H1 (cell line): ENCODE measurements at regions not wholly inside any gene's neighbourhood (a gene's known extent, or its start where the extent isn't known, plus 50 kb on each side); places are given as distances from the start of the nearest gene placed in this dataset.

Experiments used
- CTCF ChIA-PET: fragments of 300-600 bp; sonication (Branson Sonifier 250); formaldehyde crosslinking; loops from one replicate; lab custom pipeline; 2021; ENCODE audit not compliant: partially characterized antibody; lab: Charles Lee
- POLR2A ChIA-PET: fragments of 300-600 bp; sonication (Branson Sonifier 250); formaldehyde crosslinking; loops from one replicate; lab custom pipeline; 2021; ENCODE audit warnings: inconsistent platforms; ENCODE audit not compliant: partially characterized antibody; lab: Charles Lee
- DNase-seq, 2 experiments: peaks; one replicate each; pipeline versions ENCODE4 v3.0.0 to v3.0.0-alpha.2; 2010 to 2022; ENCODE audit warnings: low spot score in 2 of 2, low read depth in 1 of 2, mixed read lengths in 1 of 2
- FAIRE-seq: peaks from 2 replicates; lab custom pipeline; 2011; peaks lifted over from hg19 to GRCh38; lab: Jason Lieb, UNC
- H2AFZ ChIP-seq: 2 replicates; pipeline ENCODE4 v1.8.1; 2012; ENCODE audit warnings: low read length, inconsistent platforms
- H2AK5ac ChIP-seq: 2 replicates; pipeline ENCODE4 v1.6.1; 2013; ENCODE audit warnings: low read depth, low read length
- H2BK120ac ChIP-seq: replicated peaks from 2 replicates; pipeline ENCODE3; 2013; ENCODE audit warnings: low read depth, low read length, inconsistent platforms
- H2BK12ac ChIP-seq: 2 replicates; pipeline ENCODE4 v1.6.1; 2013; ENCODE audit warnings: low read depth, low read length
- H2BK15ac ChIP-seq: 2 replicates; pipeline ENCODE4 v1.6.1; 2013; ENCODE audit warnings: low read length
- H2BK20ac ChIP-seq: 2 replicates; pipeline ENCODE4 v1.6.1; 2013; ENCODE audit warnings: low read length
- H2BK5ac ChIP-seq: 2 replicates; pipeline ENCODE4 v1.6.1; 2013; ENCODE audit warnings: low read depth, low read length
- H3K14ac ChIP-seq: 2 replicates; pipeline ENCODE4 v1.6.1; 2013; ENCODE audit warnings: inconsistent platforms; ENCODE audit not compliant: insufficient read length
- H3K18ac ChIP-seq: 2 replicates; pipeline ENCODE4 v1.6.1; 2013; ENCODE audit warnings: low read length; ENCODE audit errors: extremely low read depth
- H3K23ac ChIP-seq: 2 replicates; pipeline ENCODE4 v1.6.1; 2013; ENCODE audit warnings: inconsistent platforms; ENCODE audit not compliant: insufficient read length
- H3K23me2 ChIP-seq: 2 replicates; pipeline ENCODE4 v1.6.1; 2013; ENCODE audit warnings: low read depth, low read length
- H3K27ac ChIP-seq: 2 replicates; pipeline ENCODE4 v1.6.1; 2011; ENCODE audit warnings: low read depth, low read length, inconsistent platforms
- H3K27me3 ChIP-seq, 4 experiments: replicated peaks in 1 of 4; 1 replicate in 1 of 4; 2 replicates in 3 of 4; pipeline versions ENCODE4 v1.6.1 to v1.8.1; 2011 to 2013; ENCODE audit warnings: low read length in 3 of 4, mild to moderate bottlenecking in 3 of 4, inconsistent platforms in 2 of 4, mixed read lengths in 2 of 4, moderate library complexity in 1 of 4; ENCODE audit not compliant: control insufficient read depth in 3 of 4, insufficient read depth in 3 of 4; ENCODE audit errors: extremely low read depth in 1 of 4
- H3K36me3 ChIP-seq, 4 experiments: 2 replicates each; pipeline versions ENCODE4 v1.6.1 to v1.8.1; 2011 to 2013; ENCODE audit warnings: mild to moderate bottlenecking in 4 of 4, low read length in 3 of 4, moderate library complexity in 2 of 4, control low read depth in 1 of 4, inconsistent platforms in 1 of 4; ENCODE audit not compliant: insufficient read depth in 4 of 4, control insufficient read depth in 2 of 4
- H3K4ac ChIP-seq: replicated peaks from 2 replicates; pipeline ENCODE3; 2013; ENCODE audit warnings: low read length, low read depth, mixed read lengths, inconsistent platforms; ENCODE audit not compliant: insufficient read length
- H3K4me1 ChIP-seq, 4 experiments: replicated peaks in 1 of 4; 1 replicate in 1 of 4; 2 replicates in 3 of 4; pipeline versions ENCODE4 v1.6.1 to v1.8.1; 2011 to 2013; ENCODE audit warnings: low read length in 3 of 4, inconsistent platforms in 2 of 4, mixed read lengths in 1 of 4; ENCODE audit not compliant: insufficient read depth in 4 of 4, control insufficient read depth in 3 of 4
- H3K4me2 ChIP-seq, 2 experiments: 2 replicates each; pipeline versions ENCODE4 v1.6.1 to v1.8.1; 2011 to 2013; ENCODE audit warnings: low read depth in 2 of 2, low read length in 2 of 2, control low read depth in 1 of 2, inconsistent platforms in 1 of 2, mild to moderate bottlenecking in 1 of 2; ENCODE audit not compliant: insufficient read depth in 1 of 2
- H3K4me3 ChIP-seq, 4 experiments: fragments of 200-600, 300-600 bp in 1 of 4; sonication (generic), shearing (Covaris generic), sonication (Bioruptor Twin) in 1 of 4; 2 replicates each; pipeline versions ENCODE4 v1.5.1 to v1.8.1; 2011 to 2016; ENCODE audit warnings: low read length in 4 of 4, low read depth in 3 of 4, control low read depth in 2 of 4, inconsistent platforms in 2 of 4, mild to moderate bottlenecking in 2 of 4, mixed read lengths in 1 of 4, moderate library complexity in 1 of 4; ENCODE audit not compliant: insufficient read depth in 2 of 4; ENCODE audit errors: extremely low read depth in 1 of 4
- H3K56ac ChIP-seq: replicated peaks from 2 replicates; pipeline ENCODE3; 2013; ENCODE audit warnings: low read depth, mild to moderate bottlenecking, mixed read lengths, low read length, inconsistent platforms; ENCODE audit not compliant: insufficient read length
- H3K79me1 ChIP-seq: 2 replicates; pipeline ENCODE4 v1.6.1; 2013; ENCODE audit warnings: low read depth, low read length, control low read depth
- H3K79me2 ChIP-seq, 2 experiments: 2 replicates each; pipeline versions ENCODE4 v1.6.1 to v1.8.1; 2012 to 2013; ENCODE audit warnings: low read length in 2 of 2, mild to moderate bottlenecking in 2 of 2, inconsistent platforms in 1 of 2; ENCODE audit not compliant: insufficient read depth in 2 of 2, control insufficient read depth in 1 of 2
- H3K9ac ChIP-seq, 4 experiments: replicated peaks in 1 of 4; 1 replicate in 1 of 4; 2 replicates in 3 of 4; pipeline versions ENCODE4 v1.6.1 to v1.8.1; 2011 to 2013; ENCODE audit warnings: low read depth in 3 of 4, low read length in 3 of 4, control low read depth in 2 of 4, mild to moderate bottlenecking in 2 of 4, moderate library complexity in 2 of 4, inconsistent platforms in 1 of 4; ENCODE audit errors: extremely low read depth in 1 of 4
- H3K9me3 ChIP-seq, 2 experiments: 2 replicates each; pipeline versions ENCODE4 v1.6.1 to v1.8.1; 2012 to 2013; ENCODE audit warnings: mild to moderate bottlenecking in 2 of 2, moderate library complexity in 2 of 2, control low read depth in 1 of 2, inconsistent platforms in 1 of 2, low read depth in 1 of 2, low read length in 1 of 2, mixed read lengths in 1 of 2; ENCODE audit not compliant: insufficient read depth in 2 of 2
- H4K20me1 ChIP-seq, 2 experiments: replicated peaks in 1 of 2; 2 replicates each; pipeline versions ENCODE3 to v1.8.1; 2011 to 2013; ENCODE audit warnings: inconsistent platforms in 2 of 2, low read length in 2 of 2, mild to moderate bottlenecking in 1 of 2; ENCODE audit not compliant: insufficient read depth in 2 of 2, control insufficient read depth in 1 of 2
- H4K5ac ChIP-seq: 2 replicates; pipeline ENCODE4 v1.6.1; 2013; ENCODE audit warnings: low read length, low read depth, mixed read lengths, inconsistent platforms; ENCODE audit not compliant: insufficient read length
- H4K8ac ChIP-seq: 2 replicates; pipeline ENCODE4 v1.8.0; 2013; ENCODE audit warnings: mild to moderate bottlenecking, moderate library complexity, low read length, inconsistent platforms; ENCODE audit not compliant: insufficient read depth; ENCODE audit errors: extremely low read depth
- H4K91ac ChIP-seq: replicated peaks from 2 replicates; pipeline ENCODE3; 2013; ENCODE audit warnings: low read length, mixed read lengths, inconsistent platforms; ENCODE audit not compliant: insufficient read length
- BACH1 ChIP-seq: IDR thresholded peaks from 2 replicates; pipeline ENCODE4 v1.6.1; 2012; ENCODE audit warnings: low read length, improper control_type of control experiment
- CHD2 ChIP-seq: IDR thresholded peaks from 2 replicates; pipeline ENCODE4 v1.6.1; 2012; ENCODE audit warnings: low read length, improper control_type of control experiment
- HDAC2 ChIP-seq, 2 experiments: fragments of 300-600 bp in 1 of 2; sonication (generic) in 1 of 2; IDR thresholded peaks; 2 replicates each; pipeline ENCODE4 v1.6.1; 2011 to 2012; ENCODE audit warnings: low read depth in 2 of 2, low read length in 2 of 2, mild to moderate bottlenecking in 2 of 2, moderate library complexity in 2 of 2, borderline replicate concordance in 1 of 2, inconsistent platforms in 1 of 2
- ZNF274 ChIP-seq: IDR thresholded peaks from 2 replicates; pipeline ENCODE4 v1.7.0; 2012; ENCODE audit warnings: low read length, borderline replicate concordance; ENCODE audit errors: extremely low read depth
- WGBS, 2 experiments: shearing (Covaris generic) in 1 of 2; methylation state at CpG; one replicate each; pipeline versions ENCODE4 v1.1.6 to v1.1.7; 2013 to 2015; ENCODE audit warnings: low lambda C conversion rate in 2 of 2, mixed read lengths in 2 of 2, inconsistent platforms in 1 of 2, low coverage in 1 of 2, missing lambda C conversion rate in 1 of 2; ENCODE audit not compliant: insufficient replicate concordance in 2 of 2, insufficient coverage in 1 of 2, insufficient read length in 1 of 2; ENCODE audit errors: extremely low coverage in 1 of 2, missing lambda C conversion rate in 1 of 2; 5-methylcytosine and 5-hydroxymethylcytosine counted together
- TF ChIP-seq, protein P1 (sequence below): IDR thresholded peaks from 2 replicates; pipeline ENCODE4 v1.6.1; 2011; ENCODE audit warnings: low read length, improper control_type of control experiment

DNA sequence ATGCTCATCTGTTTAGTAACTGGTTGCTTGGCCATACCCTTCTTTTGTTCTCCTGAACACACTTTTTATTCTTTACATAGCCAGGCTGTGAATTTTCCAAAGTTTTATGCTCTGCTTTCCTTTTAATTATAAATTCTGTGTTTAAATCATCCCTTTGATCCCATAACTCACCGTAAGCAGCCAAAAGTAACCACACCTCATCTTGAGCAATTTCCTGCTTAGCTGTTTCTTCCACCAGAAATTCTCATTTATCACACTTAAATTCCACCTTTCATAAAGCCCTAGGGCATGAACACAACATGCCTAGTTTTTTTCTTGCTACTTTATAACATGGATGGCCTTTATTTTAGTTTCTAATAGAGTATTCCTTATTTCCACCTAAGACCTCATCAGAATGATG, 510.7 kb downstream of the C12orf50 start:
- Histone ChIP-seq H3K23me2 (no peaks in the 10 kb centered on the region), H2BK15ac (no peak overlapping the region)
- TF ChIP-seq BACH1: no peak
- no peak for TF ChIP-seq HDAC2 (IDR thresholded peaks at IDR 0.05; ENCODE audit: borderline replicate concordance in 1 of 2, low read depth in 2 of 2, low read length in 2 of 2)
- TF ChIP-seq ZNF274: no peak
- no peak for TF ChIP-seq CHD2
- TF ChIP-seq, protein P1, sequence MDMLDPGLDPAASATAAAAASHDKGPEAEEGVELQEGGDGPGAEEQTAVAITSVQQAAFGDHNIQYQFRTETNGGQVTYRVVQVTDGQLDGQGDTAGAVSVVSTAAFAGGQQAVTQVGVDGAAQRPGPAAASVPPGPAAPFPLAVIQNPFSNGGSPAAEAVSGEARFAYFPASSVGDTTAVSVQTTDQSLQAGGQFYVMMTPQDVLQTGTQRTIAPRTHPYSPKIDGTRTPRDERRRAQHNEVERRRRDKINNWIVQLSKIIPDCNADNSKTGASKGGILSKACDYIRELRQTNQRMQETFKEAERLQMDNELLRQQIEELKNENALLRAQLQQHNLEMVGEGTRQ: no peak
- TF ChIP-seq, all 59 proteins: peak for 0
- Histone ChIP-seq H3K18ac (no peak overlapping the region), H3K4me2 (no peak overlapping the region), H4K91ac (no peak overlapping the region), H3K9me3 (no peaks in the 10 kb centered on the region), H2BK20ac (no peak overlapping the region), H4K5ac (no peak overlapping the region), H3K4ac (no peak overlapping the region), H3K9ac (no peak overlapping the region), H2BK12ac (no peak overlapping the region), H3K23ac (no peak overlapping the region), H3K79me1 (no peaks in the 10 kb centered on the region), H2BK5ac (no peak overlapping the region), H3K14ac (no peak overlapping the region), H3K4me3 (no peak overlapping the region), H3K27ac (no peak overlapping the region), H3K4me1 (no peaks in the 10 kb centered on the region), H3K27me3 (no peaks in the 10 kb centered on the region), H3K56ac (no peak overlapping the region), H3K79me2 (no peaks in the 10 kb centered on the region), H2AK5ac (no peak overlapping the region), H2BK120ac (no peak overlapping the region), H4K8ac (no peak overlapping the region), H3K36me3 (no peaks in the 10 kb centered on the region), H4K20me1 (no peaks in the 10 kb centered on the region), H2AFZ (no peak overlapping the region)
- FAIRE-seq (no peak), DNase-seq (no peak)
- POLR2A ChIA-PET: no interaction called here
- CTCF ChIA-PET: interaction anchor here (0.7 kb wide), 1 partner anchor 106 kb away, joined by 3 read pairs; no protein-coding TSS in a partner anchor
- WGBS, 2 experiments: 76% methylated on average over 1 of the region's 1 CpG; no CpG with 5 or more reads in 1 of the 2 experiments
